ENCODE measurements at regions not wholly inside any gene's neighbourhood (a gene's known extent, or its start where the extent isn't known, plus 50 kb on each side); places are given as distances from the start of the nearest gene placed in this dataset.

DNA sequence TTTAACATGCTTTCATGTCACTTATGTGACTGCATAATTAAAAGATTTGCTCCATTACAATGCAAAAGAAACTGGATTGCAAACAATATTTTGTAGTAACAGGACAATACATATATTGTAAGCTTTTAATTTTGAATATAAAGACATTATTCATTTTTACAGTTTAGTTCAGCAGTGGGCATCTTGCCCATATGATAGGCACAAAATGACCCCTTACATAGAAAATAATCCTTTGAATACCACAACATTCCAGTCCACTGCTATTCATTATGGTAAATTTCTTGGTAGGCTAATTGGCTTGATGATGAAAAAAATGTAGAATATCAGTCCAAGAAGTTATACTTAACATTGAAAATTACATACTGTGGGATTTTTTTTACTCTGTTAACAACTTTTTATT, 74.1 kb upstream of the LAMA2 start:
- TF ChIP-seq, protein P1, sequence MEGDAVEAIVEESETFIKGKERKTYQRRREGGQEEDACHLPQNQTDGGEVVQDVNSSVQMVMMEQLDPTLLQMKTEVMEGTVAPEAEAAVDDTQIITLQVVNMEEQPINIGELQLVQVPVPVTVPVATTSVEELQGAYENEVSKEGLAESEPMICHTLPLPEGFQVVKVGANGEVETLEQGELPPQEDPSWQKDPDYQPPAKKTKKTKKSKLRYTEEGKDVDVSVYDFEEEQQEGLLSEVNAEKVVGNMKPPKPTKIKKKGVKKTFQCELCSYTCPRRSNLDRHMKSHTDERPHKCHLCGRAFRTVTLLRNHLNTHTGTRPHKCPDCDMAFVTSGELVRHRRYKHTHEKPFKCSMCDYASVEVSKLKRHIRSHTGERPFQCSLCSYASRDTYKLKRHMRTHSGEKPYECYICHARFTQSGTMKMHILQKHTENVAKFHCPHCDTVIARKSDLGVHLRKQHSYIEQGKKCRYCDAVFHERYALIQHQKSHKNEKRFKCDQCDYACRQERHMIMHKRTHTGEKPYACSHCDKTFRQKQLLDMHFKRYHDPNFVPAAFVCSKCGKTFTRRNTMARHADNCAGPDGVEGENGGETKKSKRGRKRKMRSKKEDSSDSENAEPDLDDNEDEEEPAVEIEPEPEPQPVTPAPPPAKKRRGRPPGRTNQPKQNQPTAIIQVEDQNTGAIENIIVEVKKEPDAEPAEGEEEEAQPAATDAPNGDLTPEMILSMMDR (IDR thresholded peaks at IDR 0.05), result no peak
- TF ChIP-seq POLR2AphosphoS5 (IDR thresholded peaks at IDR 0.05), result no peak
- no peak for TF ChIP-seq POLR2A (IDR thresholded peaks at IDR 0.05)
